NCI-H2107 treated with DMSO at 0.1 percent for 48 hours (cell line): ENCODE measurements at regions not wholly inside any gene's neighbourhood (a gene's known extent, or its start where the extent isn't known, plus 50 kb on each side); places are given as distances from the start of the nearest gene placed in this dataset.
A peak's percentile ranks its signal among the peaks of the same experiment; 100 is the strongest.

Experiments
- DNase-seq: peaks from one replicate; lab custom pipeline; 2025; ENCODE audit not compliant: unreplicated experiment; lab: John Stamatoyannopoulos, UW

GRCh38 chr6:41404182-41404845 lies 68.9 kb downstream of the NCR2 start:
- DNase-seq = no peak

- no peak for DNase-seq
Observed at GRCh38 chr6:41405941-41406727, 70.7 kb downstream of the NCR2 start.

- DNase-seq = no peak
Observed at GRCh38 chr6:41406728-41407489, 71.5 kb downstream of the NCR2 start.

GRCh38 chr6:41408576-41408975 lies 73.2 kb downstream of the NCR2 start:
- DNase-seq = no peak

GRCh38 chr6:41408982-41409381 lies 73.6 kb downstream of the NCR2 start:
- no peak for DNase-seq

- DNase-seq = no peak
Observed at GRCh38 chr6:41409489-41409888, 74.1 kb downstream of the NCR2 start.

- DNase-seq = no peak
Observed at GRCh38 chr6:41411961-41412360, 76.6 kb downstream of the NCR2 start.

GRCh38 chr6:41413250-41413649 lies 77.8 kb downstream of the NCR2 start:
- no peak for DNase-seq

- no peak for DNase-seq
Observed at GRCh38 chr6:41416501-41416837, 81.1 kb downstream of the NCR2 start.

GRCh38 chr6:41418741-41419140 lies 83.3 kb downstream of the NCR2 start:
- no peak for DNase-seq

GRCh38 chr6:41419385-41419784 lies 84.0 kb downstream of the NCR2 start:
- no peak for DNase-seq

- DNase-seq = no peak
Observed at GRCh38 chr6:41420186-41420585, 84.8 kb downstream of the NCR2 start.

GRCh38 chr6:41422161-41422560 lies 86.8 kb downstream of the NCR2 start:
- DNase-seq = no peak

- DNase-seq = no peak
Observed at GRCh38 chr6:41423002-41423401, 87.6 kb downstream of the NCR2 start.

- DNase-seq = peak; percentile 51
Observed at GRCh38 chr6:41424370-41425058, 89.1 kb downstream of the NCR2 start.

- DNase-seq = no peak
Observed at GRCh38 chr6:41425511-41425910, 90.1 kb downstream of the NCR2 start.

- DNase-seq = no peak
Observed at GRCh38 chr6:41426438-41426851, 91.0 kb downstream of the NCR2 start.

GRCh38 chr6:41426888-41427641 lies 91.7 kb downstream of the NCR2 start:
- DNase-seq = no peak

- no peak for DNase-seq
Observed at GRCh38 chr6:41427642-41428335, 92.4 kb downstream of the NCR2 start.

GRCh38 chr6:41428336-41428995 lies 93.1 kb downstream of the NCR2 start:
- DNase-seq = no peak
